ENCODE measurements at regions not wholly inside any gene's neighbourhood (a gene's known extent, or its start where the extent isn't known, plus 50 kb on each side); places are given as distances from the start of the nearest gene placed in this dataset.
"Not testable (repeated sequence)": the region's sequence is repeated elsewhere in the genome, so short reads cannot be mapped to it uniquely, and the experiment has no call there.

GRCh38 chr12:131561891-131562684 lies 148.8 kb upstream of the SFSWAP start:
- DNase-seq: no peak

- DNase-seq: not testable (repeated sequence)
Observed at GRCh38 chr12:131564138-131564727, 146.7 kb upstream of the SFSWAP start.

- no peak for DNase-seq
Observed at GRCh38 chr12:131564845-131565244, 146.0 kb upstream of the SFSWAP start.

GRCh38 chr12:131565267-131566015 lies 145.4 kb upstream of the SFSWAP start:
- no peak for DNase-seq

- DNase-seq: no peak
Observed at GRCh38 chr12:131568336-131568735, 142.6 kb upstream of the SFSWAP start.

GRCh38 chr12:131570596-131570995 lies 140.3 kb upstream of the SFSWAP start:
- no peak for DNase-seq

- DNase-seq: no peak
Observed at GRCh38 chr12:131571827-131572226, 139.1 kb upstream of the SFSWAP start.

- DNase-seq: no peak
Observed at GRCh38 chr12:131572626-131573025, 138.3 kb upstream of the SFSWAP start.

- DNase-seq: no peak
Observed at GRCh38 chr12:131573631-131574394, 137.1 kb upstream of the SFSWAP start.

GRCh38 chr12:131574395-131574771 lies 136.5 kb upstream of the SFSWAP start:
- no peak for DNase-seq

GRCh38 chr12:131575371-131575770 lies 135.5 kb upstream of the SFSWAP start:
- no peak for DNase-seq

- not testable (repeated sequence) for DNase-seq
Observed at GRCh38 chr12:131576734-131577133, 134.2 kb upstream of the SFSWAP start.

- no peak for DNase-seq
Observed at GRCh38 chr12:131577766-131578165, 133.1 kb upstream of the SFSWAP start.

- DNase-seq: no peak
Observed at GRCh38 chr12:131578828-131579470, 131.9 kb upstream of the SFSWAP start.

- DNase-seq: no peak
Observed at GRCh38 chr12:131583090-131583712, 127.7 kb upstream of the SFSWAP start.

GRCh38 chr12:131586269-131586668 lies 124.6 kb upstream of the SFSWAP start:
- no peak for DNase-seq

- DNase-seq: no peak
Observed at GRCh38 chr12:131586761-131587160, 124.1 kb upstream of the SFSWAP start.

- DNase-seq: no peak
Observed at GRCh38 chr12:131587565-131587964, 123.3 kb upstream of the SFSWAP start.

- DNase-seq: no peak
Observed at GRCh38 chr12:131589221-131589897, 121.5 kb upstream of the SFSWAP start.

- DNase-seq: no peak
Observed at GRCh38 chr12:131589966-131590365, 120.9 kb upstream of the SFSWAP start.

- no peak for DNase-seq
Observed at GRCh38 chr12:131591136-131591535, 119.8 kb upstream of the SFSWAP start.
